ENCODE measurements at regions not wholly inside any gene's neighbourhood (a gene's known extent, or its start where the extent isn't known, plus 50 kb on each side); places are given as distances from the start of the nearest gene placed in this dataset.

- TF ChIP-seq CTCF (IDR thresholded peaks at IDR 0.05) (no peak), POLR2A (IDR thresholded peaks at IDR 0.05) (no peak)
These were observed 170.4 kb downstream of the SMIM20 start for GRCh38 chr4:26084414-26084813.

Measured in heart left ventricle (tissue), 13 donors.